GM21515 (cell line): ENCODE measurements at regions not wholly inside any gene's neighbourhood (a gene's known extent, or its start where the extent isn't known, plus 50 kb on each side); places are given as distances from the start of the nearest gene placed in this dataset.
A peak's percentile ranks its signal among the peaks of the same experiment; 100 is the strongest.

Source experiments
- ATAC-seq: cut with Tn5 transposase; IDR thresholded peaks from one replicate; pipeline ENCODE4 v1.9.1; 2021; ENCODE audit not compliant: unreplicated experiment

DNA sequence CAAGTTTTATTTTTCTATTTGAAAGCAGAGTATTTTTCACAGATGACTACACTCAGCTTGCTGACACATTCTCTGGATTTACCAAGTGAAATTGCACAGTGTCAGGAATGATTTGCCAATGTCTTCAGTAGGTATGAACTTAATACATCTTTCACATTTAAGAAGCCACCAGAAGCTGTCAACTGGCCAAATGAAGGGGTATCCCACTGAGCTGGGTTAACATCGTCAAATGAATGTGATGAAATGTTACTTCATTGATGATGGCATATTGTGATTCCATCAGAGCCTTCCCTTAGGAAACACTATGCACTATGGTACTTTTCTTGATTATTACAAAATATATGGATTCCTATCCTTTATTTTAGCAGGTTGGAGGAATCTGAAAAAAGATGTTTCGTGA, 592.3 kb downstream of the FGF9 start:
- no peak for ATAC-seq

DNA sequence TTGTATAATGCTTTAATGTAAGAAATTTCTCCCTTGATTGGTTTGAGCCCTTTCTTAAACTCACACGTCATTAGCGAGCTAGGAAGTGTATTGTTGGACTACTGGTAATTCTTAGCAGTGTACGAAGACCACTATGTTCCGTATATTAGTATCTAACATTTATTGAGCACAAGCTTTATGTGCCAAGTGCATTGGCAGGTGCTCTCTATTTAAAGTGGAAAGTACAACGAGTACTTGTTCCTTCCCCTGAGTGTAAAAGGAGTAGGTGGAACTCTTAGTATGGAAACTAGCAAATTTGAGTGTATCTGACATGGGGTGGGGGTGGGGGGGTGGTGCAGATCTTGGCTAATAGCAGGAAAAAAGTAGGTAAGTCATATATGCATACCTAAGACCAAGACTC, 594.7 kb downstream of the FGF9 start:
- ATAC-seq, result no peak

DNA sequence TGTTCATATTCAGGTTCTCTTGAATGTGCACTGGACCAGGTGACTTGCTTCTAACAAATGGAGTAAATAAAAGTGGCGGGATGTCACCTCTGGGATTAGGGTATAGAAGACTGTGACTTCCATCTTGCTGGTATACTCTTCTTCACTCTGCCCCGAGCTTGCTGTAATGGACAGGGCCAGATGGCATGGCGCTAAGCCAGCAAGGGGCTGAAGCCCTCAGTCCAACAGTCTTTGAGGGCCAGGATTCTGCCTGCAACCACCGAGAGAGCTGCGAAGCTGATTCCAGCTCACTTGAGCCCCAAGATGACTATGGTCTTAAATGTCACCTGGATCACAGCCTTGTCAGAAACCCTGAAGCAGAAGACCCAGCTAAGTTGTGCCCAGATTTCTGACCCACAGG, 600.0 kb downstream of the FGF9 start:
- no peak for ATAC-seq

DNA sequence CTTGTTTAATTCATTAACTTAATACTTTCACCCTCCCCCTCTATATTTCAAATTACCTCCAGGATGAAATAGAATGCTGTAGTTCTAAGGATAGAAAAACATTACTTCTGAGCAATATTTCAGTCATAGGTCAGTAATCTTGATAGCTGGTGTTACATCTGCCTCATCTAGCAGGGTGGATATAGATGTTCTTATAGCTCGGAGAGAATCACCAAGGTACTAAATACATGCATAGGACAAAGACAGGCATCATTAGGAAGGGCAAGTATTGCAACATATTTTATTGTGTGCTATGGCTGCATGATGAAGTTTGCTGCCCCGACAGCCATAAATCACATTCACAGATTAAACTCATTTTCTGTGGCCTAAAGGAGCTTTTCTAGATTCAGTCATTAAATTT, 601.0 kb downstream of the FGF9 start:
- no peak for ATAC-seq

DNA sequence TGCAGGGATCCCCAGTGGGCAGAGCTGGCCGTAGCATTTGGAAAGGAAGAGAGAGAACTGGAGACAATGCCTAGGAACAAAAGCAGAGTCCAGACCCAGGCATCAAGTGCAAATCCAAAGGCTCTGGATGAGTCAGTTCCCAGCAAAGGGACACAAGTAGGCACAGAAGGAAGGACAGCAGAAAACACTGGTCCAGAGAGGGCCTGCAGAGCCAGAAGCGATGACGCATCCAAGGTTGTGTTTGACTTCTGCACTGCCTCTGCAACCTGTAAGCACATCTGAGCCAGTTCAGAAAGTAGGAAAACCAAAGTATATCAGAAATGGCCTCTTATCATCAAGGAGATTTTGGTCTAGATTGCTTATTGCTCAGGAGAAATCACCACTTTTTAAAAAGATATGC, 604.5 kb downstream of the FGF9 start:
- no peak for ATAC-seq

DNA sequence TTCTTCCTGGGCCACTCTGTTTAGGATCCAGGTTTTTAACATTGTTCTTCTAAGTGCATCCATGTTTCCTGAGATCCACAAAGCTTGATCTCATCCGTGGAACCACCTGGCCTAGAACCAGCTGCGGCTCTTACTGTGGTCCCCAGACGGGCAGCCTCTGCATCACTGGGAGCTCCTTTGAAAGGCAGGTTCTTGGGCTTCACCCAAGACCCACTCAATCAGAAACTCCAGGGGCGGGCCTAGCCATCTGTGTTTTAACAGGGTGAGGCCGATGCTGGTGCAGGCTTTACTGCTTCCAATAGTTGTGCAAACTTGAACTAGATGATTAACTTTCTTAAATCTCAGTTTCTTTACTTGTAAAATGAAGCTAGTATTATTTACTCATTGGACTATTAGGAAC, 605.7 kb downstream of the FGF9 start:
- no peak for ATAC-seq

DNA sequence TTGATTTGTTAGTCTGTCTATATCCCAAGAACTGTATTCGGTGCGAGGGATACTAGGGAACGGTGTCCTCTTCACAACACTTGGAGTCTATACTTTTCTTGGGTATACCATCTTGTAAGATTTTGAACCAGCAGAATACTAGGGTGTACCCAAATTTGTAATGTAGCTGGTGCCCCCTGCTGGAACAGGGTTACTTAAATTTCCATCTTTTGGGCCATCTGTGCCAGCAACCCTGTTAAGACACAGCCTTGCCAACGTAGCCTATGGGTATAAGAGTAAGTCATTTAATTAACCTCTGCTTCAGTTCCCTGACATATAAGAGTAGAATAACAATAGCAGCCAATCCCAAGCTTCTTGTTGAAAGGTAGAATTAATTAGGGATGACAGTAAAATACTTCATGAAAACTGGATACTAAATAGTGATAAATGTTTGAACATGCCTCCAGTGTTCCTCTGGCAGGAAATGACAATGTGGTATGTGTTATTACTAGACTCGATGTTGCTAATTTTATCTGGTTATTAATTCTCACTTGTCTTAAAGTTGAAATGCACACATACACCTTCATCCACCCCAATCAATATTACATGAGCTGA, 607.6 kb downstream of the FGF9 start:
- peak; percentile 63 for ATAC-seq

DNA sequence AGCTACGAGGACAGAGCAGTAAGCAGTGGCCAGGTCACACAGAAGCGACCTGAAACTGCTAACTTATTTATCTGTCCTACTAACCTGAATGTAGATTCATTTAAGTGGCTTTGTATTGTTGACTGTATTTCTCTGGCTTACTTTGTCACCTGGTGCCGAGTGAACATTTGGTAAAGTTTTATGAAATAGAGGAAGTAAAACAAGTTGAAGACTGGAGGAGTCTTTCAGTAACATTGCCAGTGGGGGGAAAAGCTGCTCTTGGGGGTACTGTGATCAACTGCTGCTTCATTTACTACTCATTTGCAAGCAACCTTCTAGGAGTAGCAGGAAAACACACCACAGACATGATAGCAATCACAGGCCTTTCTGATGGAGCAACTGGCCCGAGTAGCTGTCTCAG, 615.0 kb downstream of the FGF9 start:
- ATAC-seq, result no peak

DNA sequence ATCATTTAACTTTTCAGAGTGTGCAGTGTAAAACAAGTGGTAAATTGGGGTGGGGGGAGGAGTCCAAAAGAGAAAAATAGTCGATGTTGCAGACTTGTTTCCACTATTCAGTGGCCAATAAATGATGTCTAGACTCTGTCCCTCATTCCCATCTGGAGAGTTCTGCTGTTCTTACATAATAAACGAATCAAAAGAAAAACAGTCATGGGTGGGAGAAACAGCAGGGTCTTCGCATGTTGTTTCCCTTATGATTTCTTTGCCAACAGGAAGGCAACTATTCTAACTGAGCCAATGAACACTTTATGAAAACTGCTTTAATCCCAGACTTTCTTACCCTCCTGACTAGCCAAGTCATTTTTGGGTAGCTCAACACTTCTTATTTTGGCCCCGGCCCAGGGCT, 615.5 kb downstream of the FGF9 start:
- no peak for ATAC-seq

DNA sequence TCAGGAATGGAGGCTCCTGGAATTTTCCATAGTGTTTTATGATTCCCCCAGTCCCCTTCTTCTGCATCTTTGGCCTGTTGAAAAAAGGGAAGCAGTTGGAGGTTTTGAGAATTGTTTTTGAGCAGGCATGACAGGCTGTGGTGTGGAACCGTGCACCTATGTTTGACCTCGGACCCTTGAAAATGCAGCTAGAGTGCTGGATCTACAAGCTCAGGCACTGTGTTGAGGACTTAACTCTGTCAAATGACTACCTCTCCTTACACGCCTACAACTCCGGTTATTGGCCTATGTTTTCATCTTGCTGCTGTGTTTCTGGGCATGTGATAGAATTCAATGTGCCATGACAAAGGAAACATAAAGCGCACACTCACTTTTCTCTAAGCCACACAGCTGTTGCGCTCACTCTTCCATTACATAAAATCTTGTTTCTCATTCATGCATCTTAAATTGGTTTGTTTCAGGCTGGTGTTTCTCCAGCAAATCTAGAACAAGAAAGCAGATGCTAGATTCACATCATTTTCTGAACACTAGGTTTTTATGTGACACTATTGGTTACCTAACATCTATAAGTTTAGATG, 616.6 kb downstream of the FGF9 start:
- no peak for ATAC-seq

DNA sequence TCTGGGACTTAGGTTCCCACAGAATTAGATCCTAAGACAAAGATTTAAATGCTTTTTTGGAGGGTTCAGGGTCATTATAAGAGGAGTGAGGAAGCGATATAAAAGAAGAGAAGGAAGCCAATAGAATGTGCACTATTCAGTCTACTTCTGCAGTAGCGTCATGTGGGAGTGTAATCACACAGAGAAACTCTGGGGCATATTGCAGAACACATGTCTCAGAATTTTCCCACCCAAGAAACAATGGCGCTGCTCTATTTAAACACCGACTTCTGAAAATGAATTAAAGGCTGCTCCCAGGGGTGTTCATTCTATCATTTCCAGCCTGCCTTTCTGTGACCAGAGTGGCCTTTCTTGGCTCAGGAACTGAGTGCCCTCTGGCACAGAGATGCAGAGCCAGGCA, 617.6 kb downstream of the FGF9 start:
- no peak for ATAC-seq

DNA sequence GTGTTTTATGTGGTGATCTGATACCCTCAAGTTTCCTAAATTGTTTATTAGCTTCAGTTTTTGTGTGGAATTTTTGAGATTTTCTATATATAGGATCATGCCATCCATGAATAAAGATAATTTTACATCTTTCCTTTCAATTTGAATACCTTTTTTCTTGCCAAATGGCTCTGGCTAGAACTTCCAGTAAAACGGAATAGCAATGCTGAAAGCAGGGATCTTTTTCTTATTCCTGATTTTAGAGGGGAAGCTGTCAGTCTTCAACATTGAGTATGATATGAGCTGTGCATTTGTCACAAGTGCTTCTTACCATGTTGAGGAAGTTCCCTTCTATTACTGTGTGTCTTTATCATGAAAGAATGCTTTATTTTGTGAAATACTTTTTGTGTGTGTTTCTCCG, 618.8 kb downstream of the FGF9 start:
- no peak for ATAC-seq

DNA sequence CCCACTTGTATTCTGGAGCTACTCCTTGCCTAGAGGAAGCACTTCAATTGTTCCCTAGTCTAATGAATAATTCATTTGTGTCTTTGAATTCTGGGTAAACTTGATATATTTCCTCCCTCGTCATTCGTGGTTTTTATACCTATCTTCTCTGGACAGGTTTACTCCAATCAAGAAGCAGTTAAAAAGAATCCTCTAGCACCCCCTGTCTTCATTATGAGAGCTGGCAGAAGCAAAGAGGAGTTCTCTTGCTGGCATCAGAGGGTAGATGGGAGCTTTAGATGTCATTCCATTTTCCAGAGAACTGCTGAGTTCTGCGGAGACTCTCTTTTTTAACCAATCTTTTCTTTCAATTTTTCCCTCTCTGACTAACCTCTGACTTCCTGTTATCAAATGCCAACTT, 627.7 kb downstream of the FGF9 start:
- ATAC-seq, result no peak

DNA sequence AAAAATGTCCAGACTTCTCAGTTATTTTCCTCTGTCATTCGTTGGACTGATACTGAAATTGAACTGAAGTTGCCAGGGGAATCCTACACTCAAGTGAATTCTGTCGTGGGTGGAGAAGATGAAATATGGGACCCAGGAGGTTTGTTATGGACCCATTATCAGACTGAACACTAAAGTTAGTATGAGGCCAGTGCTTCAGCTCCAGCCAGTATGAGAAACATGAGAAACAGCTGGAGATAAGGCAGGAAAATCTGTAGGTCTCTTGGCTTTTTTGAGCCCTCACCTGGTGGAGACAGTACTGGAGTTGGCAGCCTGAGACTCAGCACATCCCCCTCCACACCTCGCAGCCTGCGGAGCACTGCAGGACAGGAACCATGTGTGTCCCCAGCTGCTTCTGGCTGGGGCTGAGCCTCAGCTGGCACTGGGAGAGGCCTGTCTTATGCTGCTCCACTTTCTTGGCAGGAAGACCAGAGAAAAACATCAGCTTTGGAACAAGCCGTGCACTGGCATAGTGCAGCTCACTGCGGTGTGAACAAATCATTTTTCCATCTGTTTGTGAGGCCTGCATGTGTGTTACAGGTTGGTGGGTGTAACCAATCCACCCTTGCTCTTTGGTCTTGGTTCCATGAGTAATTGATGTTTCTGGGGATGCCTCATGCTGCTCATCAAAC, 641.0 kb downstream of the FGF9 start:
- ATAC-seq, result no peak

DNA sequence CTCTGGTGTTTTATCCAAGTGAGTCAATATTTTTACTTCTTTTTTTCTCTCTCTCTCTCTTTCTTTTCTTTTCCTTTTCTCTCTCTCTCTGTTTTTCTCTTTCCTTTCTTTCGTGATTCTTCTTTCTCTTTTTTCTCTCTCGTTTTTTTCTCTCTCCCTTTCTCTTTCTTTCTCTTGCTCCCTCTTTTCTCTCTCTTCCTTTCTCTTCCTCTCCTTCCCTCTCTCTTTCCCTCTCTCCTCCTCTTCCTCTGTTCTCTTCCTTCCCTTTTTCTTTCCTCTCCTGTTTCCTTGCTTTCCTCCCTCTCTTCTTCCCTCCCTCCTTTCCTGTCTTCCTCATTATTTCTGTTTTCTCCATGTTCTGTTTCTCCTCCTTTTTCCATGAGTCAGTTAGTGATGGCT, 641.5 kb downstream of the FGF9 start:
- ATAC-seq, result no peak

DNA sequence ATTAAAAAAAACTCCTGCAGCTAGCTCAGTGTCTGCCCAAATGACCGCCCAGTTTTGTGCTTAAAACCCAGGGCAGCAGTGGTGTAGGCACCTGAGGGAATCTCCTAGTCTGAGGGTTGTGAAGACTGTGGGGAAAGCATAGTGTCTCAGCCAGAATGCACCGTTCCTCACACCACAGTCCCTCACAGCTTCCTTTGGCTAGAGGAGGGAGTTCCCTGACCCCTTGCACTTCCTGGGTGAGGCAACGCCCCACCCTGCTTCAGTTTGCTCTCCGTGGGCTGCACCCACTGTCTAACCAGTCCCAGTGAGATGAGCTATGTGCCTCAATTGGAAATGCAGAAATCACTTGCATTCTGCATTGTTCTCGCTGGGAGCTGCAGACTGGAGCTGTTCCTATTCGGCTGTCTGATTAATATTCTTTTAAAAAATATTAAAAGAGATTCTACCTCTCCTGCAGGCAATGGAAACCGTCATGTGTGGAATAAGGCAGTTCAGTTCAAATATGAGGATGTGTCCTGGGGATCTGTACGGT, 645.7 kb downstream of the FGF9 start:
- no peak for ATAC-seq

DNA sequence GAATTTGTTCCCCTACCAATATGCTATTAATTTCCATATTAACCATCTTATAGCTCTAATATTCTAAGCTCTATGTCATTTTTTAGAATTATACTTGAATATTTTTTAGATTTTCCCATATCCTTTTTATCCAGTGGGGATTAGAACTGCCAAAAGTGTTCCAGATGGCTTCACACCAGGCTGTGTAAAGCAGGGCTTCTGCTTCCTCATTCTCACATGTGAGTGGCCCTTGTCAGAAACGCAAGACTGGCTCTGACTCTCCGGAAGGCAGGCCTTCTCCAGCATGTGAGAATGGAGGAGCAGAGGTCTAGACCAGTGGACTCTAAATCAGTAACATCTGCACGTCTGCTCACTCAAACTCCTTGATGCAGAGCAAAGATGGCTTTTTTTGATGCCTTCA, 650.1 kb downstream of the FGF9 start:
- ATAC-seq, result no peak

DNA sequence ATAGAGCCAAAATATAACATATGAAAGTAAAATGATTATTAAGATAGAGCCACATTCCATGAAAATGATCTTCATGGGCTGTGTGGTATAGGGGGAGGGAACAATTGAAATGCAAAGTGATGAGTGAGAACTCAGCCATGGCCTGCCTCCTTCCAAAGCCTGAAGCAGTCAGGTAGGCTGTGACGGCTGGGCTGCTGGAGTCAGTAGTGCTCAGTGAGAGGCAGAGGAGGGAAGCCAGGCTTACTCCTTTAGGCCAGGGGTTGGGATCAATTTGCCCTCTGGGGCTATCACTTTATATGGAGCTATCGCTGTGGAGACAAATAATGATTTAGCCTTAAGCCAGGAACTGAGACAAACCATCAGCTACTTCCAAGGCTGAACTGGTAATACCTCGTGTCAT, 654.9 kb downstream of the FGF9 start:
- ATAC-seq, result no peak

DNA sequence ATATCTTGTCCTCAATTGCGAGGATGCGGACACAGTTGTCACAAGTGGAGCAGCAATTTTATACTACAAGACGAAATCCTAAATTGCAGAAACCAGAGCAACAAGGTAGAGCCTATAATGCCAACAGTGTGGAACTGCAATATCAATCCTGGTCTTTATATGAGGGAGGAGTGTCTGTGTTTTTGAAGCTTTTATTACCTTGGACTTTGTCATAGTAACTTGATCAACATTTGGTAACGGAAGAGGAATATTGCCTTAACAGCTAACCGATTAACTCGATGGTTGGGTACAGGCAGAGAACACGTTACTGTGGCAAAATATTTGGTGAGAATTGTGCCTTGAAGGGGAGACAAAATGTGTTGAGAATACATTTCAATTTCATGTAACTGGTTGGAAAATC, 661.5 kb downstream of the FGF9 start:
- no peak for ATAC-seq

DNA sequence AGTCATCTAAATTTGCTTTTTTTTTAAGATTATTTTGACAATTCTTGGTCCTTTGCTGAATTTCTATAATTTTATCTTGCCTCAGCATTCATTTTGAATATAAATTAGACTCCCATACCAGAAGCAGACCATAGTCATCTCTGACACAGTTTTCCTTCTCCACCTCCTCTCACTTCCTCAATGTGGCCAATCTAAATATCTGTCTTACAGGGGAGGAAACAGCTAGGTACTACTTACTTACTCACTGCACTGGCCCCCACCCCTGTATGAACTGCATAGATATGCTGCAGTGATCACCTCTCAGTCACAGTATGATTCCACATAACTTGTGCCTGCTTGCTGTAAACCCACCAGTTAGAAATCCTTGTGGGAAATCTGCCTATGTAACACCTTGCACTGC, 665.6 kb downstream of the FGF9 start:
- ATAC-seq, result peak; percentile 51

DNA sequence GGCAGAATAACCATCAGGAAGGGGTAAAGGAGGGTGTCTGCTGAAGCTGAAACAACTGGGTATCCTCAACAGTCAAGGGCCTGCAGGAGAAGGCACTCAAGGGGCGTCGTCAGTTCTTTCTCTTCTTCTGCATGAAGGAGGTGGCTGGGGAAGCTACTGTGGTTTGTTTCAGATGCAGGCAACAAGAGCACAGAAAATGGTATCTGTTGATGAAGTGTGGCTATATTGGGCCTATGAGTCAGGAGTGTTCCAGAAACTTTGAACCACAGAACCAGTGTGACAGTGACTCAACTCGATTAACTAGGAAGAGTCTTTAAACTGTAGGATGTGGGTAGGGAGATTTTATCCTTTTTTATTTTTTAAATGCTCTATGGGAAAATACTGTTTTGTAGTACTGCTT, 686.3 kb downstream of the FGF9 start:
- ATAC-seq, result no peak

DNA sequence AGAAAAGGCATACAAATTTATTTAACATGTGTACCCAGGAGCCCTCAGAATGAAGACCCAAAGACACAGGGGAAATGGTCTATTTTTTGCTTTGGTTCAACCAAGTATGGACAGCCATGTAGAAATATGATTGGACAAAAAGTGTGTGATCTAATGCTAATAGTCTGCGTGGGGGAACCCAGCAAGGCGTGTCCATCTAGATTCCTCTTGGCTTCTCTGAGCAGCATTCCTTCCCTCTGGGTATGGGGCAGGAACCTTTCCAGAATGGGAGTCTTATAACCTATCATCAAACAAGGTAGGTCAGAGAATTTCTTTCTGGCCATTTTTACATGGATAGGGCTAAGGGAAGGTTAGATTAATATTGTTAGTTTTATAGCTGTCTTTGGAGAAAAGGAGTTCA, 698.2 kb downstream of the FGF9 start:
- ATAC-seq, result no peak

DNA sequence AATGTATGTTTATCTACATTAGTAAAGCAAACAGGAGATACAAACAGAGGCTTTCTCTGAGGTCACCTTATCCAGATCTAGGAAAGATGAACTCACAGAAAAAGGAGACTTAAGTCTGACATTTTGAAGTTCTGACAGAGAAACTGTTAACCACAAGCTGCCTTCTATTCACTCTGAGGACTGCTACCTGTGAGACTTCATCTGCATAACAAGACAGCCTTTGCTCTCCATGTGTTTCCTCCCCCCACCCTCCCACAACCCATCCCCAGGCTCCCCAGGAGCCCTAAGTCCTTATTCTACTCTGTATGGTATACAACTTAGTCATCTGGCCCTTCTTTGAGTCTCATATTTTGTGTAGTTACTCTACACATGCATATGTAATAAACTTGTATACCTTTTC, 699.0 kb downstream of the FGF9 start:
- ATAC-seq, result no peak
